H54 (cell line): ENCODE measurements at regions not wholly inside any gene's neighbourhood (a gene's known extent, or its start where the extent isn't known, plus 50 kb on each side); places are given as distances from the start of the nearest gene placed in this dataset.

Experiments
- DNase-seq: peaks from one replicate; pipeline ENCODE4 v3.0.0; 2011; ENCODE audit warnings: low spot score, mixed read lengths; ENCODE audit not compliant: insufficient read length
- FAIRE-seq: peaks from 3 replicates; lab custom pipeline; 2011; peaks lifted over from hg19 to GRCh38; lab: Jason Lieb, UNC
- POLR2A ChIP-seq: IDR thresholded peaks from 2 replicates; pipeline ENCODE4 v1.6.1; 2011; ENCODE audit warnings: low read depth, mild to moderate bottlenecking, low read length

DNA sequence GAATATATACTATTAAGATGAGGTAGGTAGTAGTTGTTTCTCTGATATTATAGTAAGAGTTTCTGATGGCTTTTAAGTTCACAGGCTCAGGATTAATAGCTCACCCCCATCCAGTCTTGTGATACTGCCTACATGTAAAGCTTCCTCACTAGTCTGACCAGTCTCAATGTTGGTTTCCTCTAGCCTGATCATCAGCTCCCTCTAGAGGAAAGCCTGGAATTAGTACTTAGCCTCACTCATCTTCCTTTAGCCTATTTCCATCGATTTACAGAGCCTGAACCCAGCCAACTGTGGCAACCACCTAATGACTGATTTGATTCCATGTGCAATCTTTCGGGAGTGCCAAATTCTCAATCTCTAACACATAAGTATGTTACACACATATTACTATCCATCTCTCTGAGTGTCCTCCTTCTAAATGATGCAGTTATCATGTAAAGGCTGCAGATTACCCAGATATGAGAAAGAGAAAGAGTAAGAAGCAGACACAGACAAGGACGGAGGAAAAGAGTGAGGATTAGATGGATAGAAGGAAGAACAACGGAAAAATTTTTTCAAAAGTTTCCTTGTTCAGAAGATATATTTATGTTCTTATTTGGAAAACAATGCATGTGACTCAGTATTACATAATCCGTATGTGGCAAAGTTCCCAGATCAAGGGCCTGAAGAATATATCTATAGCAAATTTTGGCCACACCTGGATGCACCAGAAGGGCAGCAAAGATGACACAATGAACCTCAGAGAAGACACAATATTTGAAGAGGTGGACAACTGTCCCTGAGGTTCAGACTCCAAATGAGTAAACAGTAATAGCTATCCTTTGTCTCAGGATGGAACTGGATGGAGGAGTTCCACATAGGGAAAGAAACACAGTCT, 333.7 kb downstream of the ELAVL2 start:
- TF ChIP-seq POLR2A = no peak
- DNase-seq = peak; percentile 10

GRCh38 chr9:23493219-23493618, 332.8 kb downstream of the ELAVL2 start:
- no peak for TF ChIP-seq POLR2A
- FAIRE-seq (no peak), DNase-seq (no peak)

More for the DNA sequence above, 333.7 kb downstream of the ELAVL2 start:
- FAIRE-seq = peak; percentile 82

- FAIRE-seq = no peak
- DNase-seq = no peak
- TF ChIP-seq POLR2A = no peak
Observed at GRCh38 chr9:23496489-23497136, 329.4 kb downstream of the ELAVL2 start.

- DNase-seq = no peak
- FAIRE-seq = no peak
- no peak for TF ChIP-seq POLR2A
Observed at GRCh38 chr9:23497137-23497504, 328.9 kb downstream of the ELAVL2 start.

GRCh38 chr9:23502004-23502403, 324.0 kb downstream of the ELAVL2 start:
- no peak for FAIRE-seq
- DNase-seq = no peak
- no peak for TF ChIP-seq POLR2A

DNA sequence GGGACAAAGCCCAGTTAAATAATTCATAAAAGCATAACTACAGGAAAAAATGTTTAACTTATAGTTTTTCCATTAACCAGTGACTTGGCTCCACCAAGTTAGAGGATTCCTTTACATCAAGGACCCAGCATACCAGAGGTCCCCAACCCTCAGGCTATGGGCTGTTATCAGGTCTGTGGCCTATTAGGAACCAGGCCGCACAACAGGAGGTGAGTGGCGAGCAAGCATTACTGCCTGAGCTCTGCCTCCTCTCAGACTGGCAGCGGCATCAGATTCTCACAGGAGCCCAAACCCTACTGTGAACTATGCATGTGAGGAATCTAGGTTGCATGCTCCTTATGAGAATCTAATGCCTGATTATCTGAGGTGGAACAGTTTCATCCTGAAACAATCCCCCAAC, 303.1 kb downstream of the ELAVL2 start:
- FAIRE-seq (no peak), DNase-seq (no peak)
- no peak for TF ChIP-seq POLR2A

DNA sequence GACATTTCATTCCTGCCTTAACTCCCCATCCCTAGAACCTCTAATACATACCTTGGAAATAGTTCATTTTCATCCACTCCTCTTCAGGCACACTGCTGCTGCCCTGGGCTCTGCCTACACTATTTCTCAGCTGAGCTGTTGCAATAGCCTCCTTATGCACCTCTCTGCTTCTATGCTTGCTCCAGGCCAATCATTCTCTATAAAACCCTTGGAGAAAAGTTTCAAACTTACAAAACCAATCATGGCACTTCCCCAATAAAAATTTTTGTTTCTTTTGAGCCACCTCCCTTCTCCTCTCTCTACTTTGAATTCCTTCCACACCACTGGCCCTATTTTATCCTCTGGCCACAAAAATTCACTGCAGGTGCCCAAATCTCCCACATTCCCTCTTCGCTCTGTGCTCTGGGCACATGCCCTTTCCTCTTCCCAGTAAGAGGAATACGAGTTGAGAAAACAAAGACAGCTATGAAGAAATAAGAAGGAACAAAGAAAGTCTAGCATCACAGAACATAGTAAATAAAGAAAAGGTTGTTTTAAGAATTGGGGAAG, 301.4 kb downstream of the ELAVL2 start:
- no peak for DNase-seq
- TF ChIP-seq POLR2A = no peak

DNA sequence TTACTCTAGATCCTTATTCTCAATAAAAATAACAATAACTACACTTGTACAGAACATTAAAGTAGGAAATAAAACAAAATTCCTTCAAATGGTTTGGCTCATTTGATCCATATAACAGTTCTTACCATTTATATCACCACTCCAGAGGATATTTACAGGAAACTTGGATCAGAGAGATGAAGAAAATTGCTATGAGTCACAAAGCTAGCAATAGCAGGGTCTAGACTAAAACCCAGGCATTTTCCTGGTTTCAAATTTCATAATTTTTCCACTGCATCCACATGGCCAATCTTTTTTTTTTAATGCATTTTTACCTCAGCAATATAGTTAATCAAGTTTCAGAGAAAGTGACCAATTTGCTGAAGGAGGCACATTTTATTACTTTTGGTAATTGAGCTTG, 299.2 kb downstream of the ELAVL2 start:
- no peak for TF ChIP-seq POLR2A
- FAIRE-seq (no peak), DNase-seq (peak; percentile 4)

More for the DNA sequence above, 301.4 kb downstream of the ELAVL2 start:
- no peak for FAIRE-seq

- no peak for TF ChIP-seq POLR2A
- FAIRE-seq (no peak), DNase-seq (no peak)
Observed at GRCh38 chr9:23532282-23532681, 293.8 kb downstream of the ELAVL2 start.

GRCh38 chr9:23537192-23538066, 288.6 kb downstream of the ELAVL2 start:
- DNase-seq (no peak), FAIRE-seq (no peak)
- TF ChIP-seq POLR2A = no peak

DNA sequence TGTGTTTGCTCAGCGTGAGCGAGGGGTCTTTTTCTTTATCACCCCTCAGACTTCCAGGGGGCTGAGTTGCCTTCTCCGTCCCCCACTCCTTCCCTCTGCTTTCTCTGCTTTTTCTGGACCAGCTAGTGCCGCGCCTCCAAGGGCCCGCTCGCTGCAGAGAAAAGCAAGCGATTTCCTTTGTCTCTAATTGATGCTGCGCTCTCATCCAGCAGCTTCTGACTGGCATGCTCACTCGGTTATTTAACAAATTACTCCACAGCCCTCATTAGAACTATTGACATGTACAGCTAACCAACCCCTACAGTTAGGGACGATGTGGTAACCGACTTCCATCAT, 288.0 kb downstream of the ELAVL2 start:
- no peak for DNase-seq
- no peak for TF ChIP-seq POLR2A
- no peak for FAIRE-seq

DNA sequence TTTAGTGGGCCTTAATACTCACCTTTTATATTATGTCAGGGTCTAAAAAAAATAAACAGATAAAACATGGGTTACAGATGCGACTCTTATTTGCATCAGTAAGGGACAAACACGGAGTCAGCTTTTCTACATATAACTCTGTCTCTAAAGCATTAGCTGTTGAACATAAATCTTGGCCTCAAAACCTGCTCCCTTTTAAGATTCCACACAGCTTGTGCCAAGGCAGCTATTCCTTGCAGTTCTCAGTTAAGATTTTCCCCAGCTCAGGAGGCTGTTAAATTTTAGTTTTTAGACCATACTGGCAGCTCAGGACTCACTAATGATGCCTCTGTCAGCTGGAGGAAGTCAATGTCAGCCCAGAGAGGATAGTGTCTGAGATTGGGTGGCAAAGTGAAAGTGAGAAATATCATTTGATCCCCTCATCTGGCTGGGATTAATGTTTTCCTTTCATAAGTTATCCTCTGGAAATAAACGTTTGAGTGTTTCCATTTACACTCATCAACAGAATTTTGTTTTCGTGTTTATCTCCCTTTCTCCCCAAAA, 287.5 kb downstream of the ELAVL2 start:
- no peak for DNase-seq
- no peak for FAIRE-seq
- TF ChIP-seq POLR2A = no peak

GRCh38 chr9:23539311-23539710, 286.7 kb downstream of the ELAVL2 start:
- FAIRE-seq = no peak
- TF ChIP-seq POLR2A = no peak
- no peak for DNase-seq
